ENCODE measurements at regions not wholly inside any gene's neighbourhood (a gene's known extent, or its start where the extent isn't known, plus 50 kb on each side); places are given as distances from the start of the nearest gene placed in this dataset.
"Not testable (repeated sequence)": the region's sequence is repeated elsewhere in the genome, so short reads cannot be mapped to it uniquely, and the experiment has no call there.

GRCh38 chr2:192921631-192922030 is 726.9 kb upstream of the TMEFF2 start:
- H3K9me2 ChIP-seq; H3K36me3 ChIP-seq (replicated peaks in 1 of 2; ENCODE audit: control insufficient read depth in 1 of 2, insufficient read depth in 2 of 2, low read length in 1 of 2); H3K27me3 ChIP-seq (ENCODE audit: insufficient read depth); H3K79me2 ChIP-seq (ENCODE audit: insufficient read depth); H3K9ac ChIP-seq; H3K4me1 ChIP-seq (ENCODE audit: control insufficient read depth in 1 of 2, insufficient read depth in 2 of 2, low read depth in 1 of 2, low read length in 1 of 2); CTCF ChIA-PET; POLR2A ChIA-PET; H3F3A ChIP-seq (replicated peaks; ENCODE audit: insufficient read depth); H3K9me3 ChIP-seq; H3K27ac ChIP-seq (ENCODE audit: low read depth in 2 of 2, low read length in 1 of 2); H3K4me2 ChIP-seq; DNase-seq; H2AFZ ChIP-seq (ENCODE audit: low read depth); H3K4me3 ChIP-seq (ENCODE audit: low read depth in 2 of 2, low read length in 1 of 2); H4K20me1 ChIP-seq (ENCODE audit: insufficient read depth): not testable (repeated sequence)
- 75% methylated on average over 4 of the region's 4 CpGs for WGBS (ENCODE audit: low lambda C conversion rate)

- Histone ChIP-seq H3K4me3 (ENCODE audit: low read depth in 2 of 2, low read length in 1 of 2) (no peak overlapping the region), H3K9me2 (no peaks in the 10 kb centered on the region), H4K20me1 (ENCODE audit: insufficient read depth) (no peaks in the 10 kb centered on the region), H3F3A (replicated peaks; ENCODE audit: insufficient read depth) (no peaks in the 10 kb centered on the region), H3K79me2 (ENCODE audit: insufficient read depth) (no peaks in the 10 kb centered on the region), H2AFZ (ENCODE audit: low read depth) (no peak overlapping the region), H3K4me1 (ENCODE audit: control insufficient read depth in 1 of 2, insufficient read depth in 2 of 2, low read depth in 1 of 2, low read length in 1 of 2) (no peaks in the 10 kb centered on the region), H3K9me3 (no peaks in the 10 kb centered on the region), H3K4me2 (no peak overlapping the region), H3K36me3 (replicated peaks in 1 of 2; ENCODE audit: control insufficient read depth in 1 of 2, insufficient read depth in 2 of 2, low read length in 1 of 2) (no peaks in the 10 kb centered on the region), H3K9ac (no peak overlapping the region), H3K27me3 (ENCODE audit: insufficient read depth) (no peaks in the 10 kb centered on the region), H3K27ac (ENCODE audit: low read depth in 2 of 2, low read length in 1 of 2) (no peak overlapping the region)
- POLR2A ChIA-PET, result no interaction called here
- DNase-seq, result no peak
- CTCF ChIA-PET, result no interaction called here
- TF ChIP-seq TEAD4 (IDR thresholded peaks at IDR 0.05; ENCODE audit: borderline replicate concordance, insufficient read depth), result no peak
- TF ChIP-seq GABPA (IDR thresholded peaks at IDR 0.05; ENCODE audit: low read depth), result no peak
- TF ChIP-seq FOXJ3 (CRISPR knock-in tag; IDR thresholded peaks at IDR 0.05), result no peak
- TF ChIP-seq USF1 (IDR thresholded peaks at IDR 0.05; ENCODE audit: borderline replicate concordance, low read depth), result no peak
- TF ChIP-seq EZH2phosphoT487 (IDR thresholded peaks at IDR 0.05; ENCODE audit: borderline replicate concordance, low read depth), result no peak
These were observed 706.7 kb upstream of the TMEFF2 start for GRCh38 chr2:192901446-192901845.

- WGBS (ENCODE audit: low lambda C conversion rate), result 78% methylated on average over 3 of the region's 3 CpGs
These were observed 704.7 kb upstream of the TMEFF2 start for GRCh38 chr2:192899466-192899865.

GRCh38 chr2:192893976-192894375 is 699.2 kb upstream of the TMEFF2 start:
- H3K79me2 ChIP-seq (ENCODE audit: insufficient read depth); H2AFZ ChIP-seq (ENCODE audit: low read depth); H3K9me3 ChIP-seq; H3F3A ChIP-seq (replicated peaks; ENCODE audit: insufficient read depth); DNase-seq; H3K4me2 ChIP-seq; H3K4me3 ChIP-seq (ENCODE audit: low read depth in 2 of 2, low read length in 1 of 2); H3K4me1 ChIP-seq (ENCODE audit: control insufficient read depth in 1 of 2, insufficient read depth in 2 of 2, low read depth in 1 of 2, low read length in 1 of 2); H3K36me3 ChIP-seq (replicated peaks in 1 of 2; ENCODE audit: control insufficient read depth in 1 of 2, insufficient read depth in 2 of 2, low read length in 1 of 2); CTCF ChIA-PET; H3K27me3 ChIP-seq (ENCODE audit: insufficient read depth); H3K9me2 ChIP-seq; H3K9ac ChIP-seq; H3K27ac ChIP-seq (ENCODE audit: low read depth in 2 of 2, low read length in 1 of 2); H4K20me1 ChIP-seq (ENCODE audit: insufficient read depth); POLR2A ChIA-PET: not testable (repeated sequence)
- 47% methylated on average over 2 of the region's 29 CpGs for WGBS (ENCODE audit: low lambda C conversion rate)

More at GRCh38 chr2:192899466-192899865, 704.7 kb upstream of the TMEFF2 start:
- Histone ChIP-seq H3K9me2 (no peaks in the 10 kb centered on the region), H3K4me1 (ENCODE audit: control insufficient read depth in 1 of 2, insufficient read depth in 2 of 2, low read depth in 1 of 2, low read length in 1 of 2) (no peaks in the 10 kb centered on the region), H3K36me3 (replicated peaks in 1 of 2; ENCODE audit: control insufficient read depth in 1 of 2, insufficient read depth in 2 of 2, low read length in 1 of 2) (no peaks in the 10 kb centered on the region), H3K9ac (no peak overlapping the region), H3F3A (replicated peaks; ENCODE audit: insufficient read depth) (no peaks in the 10 kb centered on the region), H3K27ac (ENCODE audit: low read depth in 2 of 2, low read length in 1 of 2) (no peak overlapping the region), H3K9me3 (no peaks in the 10 kb centered on the region), H3K4me2 (no peak overlapping the region), H3K4me3 (ENCODE audit: low read depth in 2 of 2, low read length in 1 of 2) (no peak overlapping the region), H3K79me2 (ENCODE audit: insufficient read depth) (no peaks in the 10 kb centered on the region), H3K27me3 (ENCODE audit: insufficient read depth) (no peaks in the 10 kb centered on the region), H4K20me1 (ENCODE audit: insufficient read depth) (no peaks in the 10 kb centered on the region), H2AFZ (ENCODE audit: low read depth) (no peak overlapping the region)
- CTCF ChIA-PET, result no interaction called here
- DNase-seq, result no peak
- POLR2A ChIA-PET, result no interaction called here
- TF ChIP-seq ZBTB33 (IDR thresholded peaks at IDR 0.05; ENCODE audit: borderline replicate concordance, low read depth) (no peak), MEF2A (IDR thresholded peaks at IDR 0.05; ENCODE audit: borderline replicate concordance, low read depth) (no peak), NFIC (IDR thresholded peaks at IDR 0.05; ENCODE audit: borderline replicate concordance) (no peak)
